ENCODE measurements at regions not wholly inside any gene's neighbourhood (a gene's known extent, or its start where the extent isn't known, plus 50 kb on each side); places are given as distances from the start of the nearest gene placed in this dataset.
A peak's percentile ranks its signal among the peaks of the same experiment; 100 is the strongest.

GRCh38 chr1:30811187-30811586 lies 53.6 kb upstream of the LAPTM5 start:
- Histone ChIP-seq H3K79me2 (replicated peaks; ENCODE audit: insufficient read depth, low read length) (no peaks in the 10 kb centered on the region), H3K9ac (ENCODE audit: low read length) (no peak overlapping the region), H3K4me3 (ENCODE audit: low read length) (no peak overlapping the region), H3K27me3 (ENCODE audit: insufficient read depth, low read depth, low read length) (no peaks in the 10 kb centered on the region), H3K9me2 (ENCODE audit: insufficient read depth, low read length) (no peaks in the 10 kb centered on the region), H3K27ac (ENCODE audit: low read length) (peak overlapping the region; percentile 5), H3F3A (ENCODE audit: insufficient read depth, low read length, poor library complexity, severe bottlenecking) (no peaks in the 10 kb centered on the region), H3K36me3 (ENCODE audit: insufficient read depth, low read length) (no peaks in the 10 kb centered on the region), H2AFZ (ENCODE audit: low read depth, low read length) (no peak overlapping the region), H3K4me2 (ENCODE audit: low read length) (no peak overlapping the region), H3K9me3 (ENCODE audit: low read length) (no peaks in the 10 kb centered on the region), H4K20me1 (ENCODE audit: insufficient read depth) (no peaks in the 10 kb centered on the region)
- TF ChIP-seq RAD21 (conservative IDR thresholded peaks at IDR 0.05), result no peak
- TF ChIP-seq EP300 (conservative IDR thresholded peaks at IDR 0.05; ENCODE audit: poor library complexity, severe bottlenecking), result no peak
- TF ChIP-seq SMC3 (conservative IDR thresholded peaks at IDR 0.05; ENCODE audit: poor library complexity), result no peak
- no peak for TF ChIP-seq POLR2AphosphoS5 (IDR thresholded peaks at IDR 0.05)
- TF ChIP-seq MXI1 (conservative IDR thresholded peaks at IDR 0.05; ENCODE audit: poor library complexity, severe bottlenecking), result no peak
- TF ChIP-seq TAF1 (IDR thresholded peaks at IDR 0.05; ENCODE audit: low read depth), result no peak
- TF ChIP-seq EZH2 (IDR thresholded peaks at IDR 0.05; ENCODE audit: borderline replicate concordance, insufficient read depth, low read length, poor library complexity, severe bottlenecking), result no peak
- no peak for TF ChIP-seq CTCF (IDR thresholded peaks at IDR 0.05; ENCODE audit: poor library complexity, severe bottlenecking)
- TF ChIP-seq REST (IDR thresholded peaks at IDR 0.05; ENCODE audit: borderline replicate concordance), result no peak

- Histone ChIP-seq H3K9me2 (ENCODE audit: insufficient read depth, low read length) (no peaks in the 10 kb centered on the region), H4K20me1 (ENCODE audit: insufficient read depth) (no peaks in the 10 kb centered on the region), H3K27ac (ENCODE audit: low read length) (peak overlapping the region; percentile 60), H3K79me2 (replicated peaks; ENCODE audit: insufficient read depth, low read length) (no peaks in the 10 kb centered on the region), H3K9ac (ENCODE audit: low read length) (no peak overlapping the region), H3K27me3 (ENCODE audit: insufficient read depth, low read depth, low read length) (no peaks in the 10 kb centered on the region), H2AFZ (ENCODE audit: low read depth, low read length) (no peak overlapping the region), H3K4me2 (ENCODE audit: low read length) (no peak overlapping the region), H3K4me3 (ENCODE audit: low read length) (no peak overlapping the region), H3F3A (ENCODE audit: insufficient read depth, low read length, poor library complexity, severe bottlenecking) (no peaks in the 10 kb centered on the region), H3K9me3 (ENCODE audit: low read length) (no peaks in the 10 kb centered on the region), H3K36me3 (ENCODE audit: insufficient read depth, low read length) (no peaks in the 10 kb centered on the region)
- TF ChIP-seq EZH2 (IDR thresholded peaks at IDR 0.05; ENCODE audit: borderline replicate concordance, insufficient read depth, low read length, poor library complexity, severe bottlenecking) (no peak), POLR2AphosphoS5 (IDR thresholded peaks at IDR 0.05) (no peak)
These were observed 53.0 kb upstream of the LAPTM5 start for GRCh38 chr1:30810416-30811080.

Measured in neural cell (in vitro differentiated cells).